ENCODE measurements at regions not wholly inside any gene's neighbourhood (a gene's known extent, or its start where the extent isn't known, plus 50 kb on each side); places are given as distances from the start of the nearest gene placed in this dataset.

DNA sequence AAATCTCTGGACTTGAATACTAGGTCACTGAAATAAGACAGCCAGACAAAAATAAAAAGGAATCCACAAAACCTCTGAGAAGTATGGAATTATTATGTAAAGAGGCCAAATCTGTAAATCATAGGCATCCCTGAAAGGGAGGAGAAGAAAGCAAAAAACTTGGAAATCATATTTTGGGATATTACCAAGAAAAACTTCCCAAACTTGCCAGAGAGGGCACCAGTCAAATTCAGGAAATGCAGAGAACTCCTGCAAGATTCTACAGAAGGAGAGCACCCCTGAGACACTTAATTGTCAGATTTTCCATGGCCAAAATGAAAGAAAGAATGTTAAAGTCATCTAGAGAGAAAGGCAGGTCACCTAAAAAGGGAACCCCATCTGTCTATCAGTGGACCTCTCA, 862.3 kb upstream of the PRMT6 start:
- no peak overlapping the region for H3K4me3 ChIP-seq
- intact Hi-C loops (cut with DNase I) = no loop called here
- no peaks in the 10 kb centered on the region for H3K9me3 ChIP-seq
- no peaks in the 10 kb centered on the region for H3K27me3 ChIP-seq (replicated peaks; ENCODE audit: insufficient read depth)
- H3K27ac ChIP-seq = no peak overlapping the region
- H3K36me3 ChIP-seq = no peaks in the 10 kb centered on the region
- TF ChIP-seq POLR2A (IDR thresholded peaks at IDR 0.05) (no peak), POLR2AphosphoS5 (IDR thresholded peaks at IDR 0.05) (no peak)
- TF ChIP-seq, protein P1, sequence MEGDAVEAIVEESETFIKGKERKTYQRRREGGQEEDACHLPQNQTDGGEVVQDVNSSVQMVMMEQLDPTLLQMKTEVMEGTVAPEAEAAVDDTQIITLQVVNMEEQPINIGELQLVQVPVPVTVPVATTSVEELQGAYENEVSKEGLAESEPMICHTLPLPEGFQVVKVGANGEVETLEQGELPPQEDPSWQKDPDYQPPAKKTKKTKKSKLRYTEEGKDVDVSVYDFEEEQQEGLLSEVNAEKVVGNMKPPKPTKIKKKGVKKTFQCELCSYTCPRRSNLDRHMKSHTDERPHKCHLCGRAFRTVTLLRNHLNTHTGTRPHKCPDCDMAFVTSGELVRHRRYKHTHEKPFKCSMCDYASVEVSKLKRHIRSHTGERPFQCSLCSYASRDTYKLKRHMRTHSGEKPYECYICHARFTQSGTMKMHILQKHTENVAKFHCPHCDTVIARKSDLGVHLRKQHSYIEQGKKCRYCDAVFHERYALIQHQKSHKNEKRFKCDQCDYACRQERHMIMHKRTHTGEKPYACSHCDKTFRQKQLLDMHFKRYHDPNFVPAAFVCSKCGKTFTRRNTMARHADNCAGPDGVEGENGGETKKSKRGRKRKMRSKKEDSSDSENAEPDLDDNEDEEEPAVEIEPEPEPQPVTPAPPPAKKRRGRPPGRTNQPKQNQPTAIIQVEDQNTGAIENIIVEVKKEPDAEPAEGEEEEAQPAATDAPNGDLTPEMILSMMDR (IDR thresholded peaks at IDR 0.05) = no peak
- DNase-seq (ENCODE audit: low spot score) = no peak
- H3K4me1 ChIP-seq (replicated peaks) = no peaks in the 10 kb centered on the region

DNA sequence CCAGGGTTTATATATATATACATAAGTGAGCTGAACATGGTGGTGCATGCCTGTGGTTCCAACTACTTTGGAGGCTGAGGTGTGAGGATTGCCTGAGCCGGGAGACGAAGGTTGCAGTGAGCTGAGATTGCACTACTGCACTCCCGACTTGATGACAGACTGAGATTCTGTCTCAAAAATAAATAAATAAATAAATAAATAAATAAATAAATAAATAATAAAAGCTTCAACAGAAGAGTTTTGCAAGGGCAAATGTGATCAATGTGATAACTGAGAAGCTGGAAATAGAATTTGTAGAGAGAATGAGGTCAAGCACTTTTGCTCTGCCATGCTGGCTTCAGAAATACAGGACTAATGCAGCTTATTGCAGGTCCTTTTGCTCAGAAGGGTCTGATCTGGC, 855.8 kb upstream of the PRMT6 start:
- TF ChIP-seq, protein P1 (IDR thresholded peaks at IDR 0.05) = no peak
- TF ChIP-seq POLR2A (IDR thresholded peaks at IDR 0.05) (no peak), POLR2AphosphoS5 (IDR thresholded peaks at IDR 0.05) (no peak)
- H3K27ac ChIP-seq = no peak overlapping the region
- WGBS = 79% methylated on average over 3 of the region's 3 CpGs
- intact Hi-C loops (cut with DNase I) = no loop called here
- no peaks in the 10 kb centered on the region for H3K4me1 ChIP-seq (replicated peaks)
- H3K4me3 ChIP-seq = no peak overlapping the region
- DNase-seq (ENCODE audit: low spot score) = no peak
- H3K27me3 ChIP-seq (replicated peaks; ENCODE audit: insufficient read depth) = no peaks in the 10 kb centered on the region
- H3K9me3 ChIP-seq = no peaks in the 10 kb centered on the region
- no peaks in the 10 kb centered on the region for H3K36me3 ChIP-seq

DNA sequence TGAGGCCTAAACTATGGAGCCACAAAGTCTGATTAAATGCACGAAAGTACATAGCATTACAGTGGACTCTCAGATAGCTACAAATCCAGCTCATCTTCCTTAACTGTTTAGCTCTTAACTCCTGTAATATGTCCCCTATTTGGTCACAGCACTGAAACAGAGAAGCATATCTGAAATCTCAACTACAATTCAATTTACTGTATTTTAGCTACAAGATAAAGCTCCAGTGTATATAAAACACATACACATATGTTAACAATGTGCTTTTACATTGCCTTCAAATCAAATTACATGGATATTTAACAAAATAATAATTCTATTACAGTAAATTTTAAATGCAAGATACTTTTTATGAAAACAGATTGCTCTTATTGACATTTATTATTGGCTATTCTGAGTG, 849.3 kb upstream of the PRMT6 start:
- H3K27me3 ChIP-seq (replicated peaks; ENCODE audit: insufficient read depth) = no peaks in the 10 kb centered on the region
- intact Hi-C loops (cut with DNase I) = no loop called here
- no peak overlapping the region for H3K4me3 ChIP-seq
- 97% methylated on average over 1 of the region's 1 CpG for WGBS
- TF ChIP-seq POLR2A (IDR thresholded peaks at IDR 0.05) = no peak
- TF ChIP-seq, protein P1 (IDR thresholded peaks at IDR 0.05) = no peak
- no peak for DNase-seq (ENCODE audit: low spot score)
- H3K9me3 ChIP-seq = no peaks in the 10 kb centered on the region
- H3K27ac ChIP-seq = no peak overlapping the region
- H3K4me1 ChIP-seq (replicated peaks) = no peaks in the 10 kb centered on the region
- H3K36me3 ChIP-seq = no peaks in the 10 kb centered on the region

DNA sequence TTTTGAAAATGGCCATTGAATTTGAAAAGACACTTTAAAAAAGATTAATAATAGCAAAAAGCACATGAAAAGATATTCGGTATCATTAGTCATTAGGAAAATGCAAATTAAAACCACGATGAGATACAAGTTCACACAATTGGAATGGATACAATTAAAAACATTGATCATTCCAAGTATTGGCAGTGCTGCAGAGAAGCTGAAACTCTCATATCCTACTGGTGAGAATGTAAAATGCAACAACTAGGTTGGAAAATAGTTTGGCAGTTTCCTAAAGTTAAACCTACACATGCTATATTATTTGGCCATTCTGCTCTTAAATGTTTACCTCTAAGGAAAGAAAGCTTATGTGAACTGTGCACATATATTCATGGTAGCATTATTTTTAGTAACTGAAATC, 838.7 kb upstream of the PRMT6 start:
- intact Hi-C loops (cut with DNase I) = no loop called here
- 56% methylated on average over 2 of the region's 2 CpGs for WGBS
- TF ChIP-seq POLR2A (IDR thresholded peaks at IDR 0.05) (no peak), POLR2AphosphoS5 (IDR thresholded peaks at IDR 0.05) (no peak)
- TF ChIP-seq, protein P1 (IDR thresholded peaks at IDR 0.05) = no peak

DNA sequence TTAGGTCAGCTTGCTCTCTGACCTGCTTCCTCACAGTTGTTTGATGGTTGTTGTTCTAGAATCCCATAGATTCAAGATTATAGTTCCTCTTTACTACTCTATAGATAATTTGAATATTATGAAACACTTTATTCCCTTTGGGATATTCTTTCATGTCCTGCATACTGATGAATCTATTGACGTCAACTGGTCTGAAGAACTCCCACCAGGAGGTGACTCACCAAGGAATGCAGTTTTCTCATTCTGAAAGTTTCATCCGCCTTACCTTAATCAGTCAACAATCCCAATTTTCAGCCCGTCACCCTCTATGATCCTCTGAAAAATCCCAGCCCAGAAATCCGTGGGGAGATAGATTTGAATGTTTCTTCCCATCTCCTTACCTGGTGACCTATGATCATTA, 834.1 kb upstream of the PRMT6 start:
- H3K4me3 ChIP-seq = no peak overlapping the region
- H3K9me3 ChIP-seq = no peaks in the 10 kb centered on the region
- H3K36me3 ChIP-seq = no peaks in the 10 kb centered on the region
- H3K27ac ChIP-seq = no peak overlapping the region
- H3K4me1 ChIP-seq (replicated peaks) = no peaks in the 10 kb centered on the region
- DNase-seq (ENCODE audit: low spot score) = no peak
- intact Hi-C loops (cut with DNase I) = no loop called here
- TF ChIP-seq POLR2A (IDR thresholded peaks at IDR 0.05) (no peak), POLR2AphosphoS5 (IDR thresholded peaks at IDR 0.05) (no peak)
- TF ChIP-seq, protein P1 (IDR thresholded peaks at IDR 0.05) = no peak
- no peaks in the 10 kb centered on the region for H3K27me3 ChIP-seq (replicated peaks; ENCODE audit: insufficient read depth)
- WGBS = 90% methylated on average over 4 of the region's 4 CpGs

More for the DNA sequence above, 838.7 kb upstream of the PRMT6 start:
- Histone ChIP-seq H3K4me1 (replicated peaks) (no peaks in the 10 kb centered on the region), H3K27ac (no peak overlapping the region), H3K9me3 (no peaks in the 10 kb centered on the region), H3K27me3 (replicated peaks; ENCODE audit: insufficient read depth) (no peaks in the 10 kb centered on the region), H3K36me3 (no peaks in the 10 kb centered on the region), H3K4me3 (no peak overlapping the region)
- no peak for DNase-seq (ENCODE audit: low spot score)
